Left kidney (tissue), 1 donor: ENCODE measurements at regions not wholly inside any gene's neighbourhood (a gene's known extent, or its start where the extent isn't known, plus 50 kb on each side); places are given as distances from the start of the nearest gene placed in this dataset.

Source experiments
- DNase-seq: peaks from one replicate; pipeline ENCODE4 v3.0.0-alpha.2; 2013

- no peak for DNase-seq
Measured at GRCh38 chr1:201749059-201749690, 79.8 kb upstream of the IPO9 start.

- no peak for DNase-seq
Measured at GRCh38 chr1:201750120-201750519, 78.8 kb upstream of the IPO9 start.

- DNase-seq, result no peak
Measured at GRCh38 chr1:201750934-201751333, 78.0 kb upstream of the IPO9 start.

GRCh38 chr1:201751872-201752271, 77.1 kb upstream of the IPO9 start:
- DNase-seq, result no peak

GRCh38 chr1:201752333-201752732, 76.6 kb upstream of the IPO9 start:
- DNase-seq, result no peak

GRCh38 chr1:201753492-201753891, 75.5 kb upstream of the IPO9 start:
- DNase-seq, result no peak

- DNase-seq, result no peak
Measured at GRCh38 chr1:201754353-201754752, 74.6 kb upstream of the IPO9 start.

- DNase-seq, result no peak
Measured at GRCh38 chr1:201755200-201755599, 73.8 kb upstream of the IPO9 start.

GRCh38 chr1:201756406-201756805, 72.6 kb upstream of the IPO9 start:
- DNase-seq, result no peak

- no peak for DNase-seq
Measured at GRCh38 chr1:201758499-201759050, 70.4 kb upstream of the IPO9 start.

- no peak for DNase-seq
Measured at GRCh38 chr1:201759194-201759815, 69.7 kb upstream of the IPO9 start.

GRCh38 chr1:201760516-201760915, 68.4 kb upstream of the IPO9 start:
- no peak for DNase-seq

GRCh38 chr1:201761178-201761577, 67.8 kb upstream of the IPO9 start:
- DNase-seq, result no peak

- no peak for DNase-seq
Measured at GRCh38 chr1:201761871-201762270, 67.1 kb upstream of the IPO9 start.

GRCh38 chr1:201762381-201762780, 66.6 kb upstream of the IPO9 start:
- DNase-seq, result no peak

- no peak for DNase-seq
Measured at GRCh38 chr1:201763455-201764140, 65.4 kb upstream of the IPO9 start.

GRCh38 chr1:201764166-201764565, 64.8 kb upstream of the IPO9 start:
- no peak for DNase-seq

GRCh38 chr1:201764579-201764978, 64.4 kb upstream of the IPO9 start:
- no peak for DNase-seq

GRCh38 chr1:201766131-201766866, 62.7 kb upstream of the IPO9 start:
- DNase-seq, result no peak

- no peak for DNase-seq
Measured at GRCh38 chr1:201767339-201767738, 61.6 kb upstream of the IPO9 start.

- no peak for DNase-seq
Measured at GRCh38 chr1:201769072-201769471, 59.9 kb upstream of the IPO9 start.

GRCh38 chr1:201769966-201770365, 59.0 kb upstream of the IPO9 start:
- no peak for DNase-seq

GRCh38 chr1:201771466-201771865, 57.5 kb upstream of the IPO9 start:
- DNase-seq, result no peak
